Breast epithelium (tissue), 4 donors: ENCODE measurements at regions not wholly inside any gene's neighbourhood (a gene's known extent, or its start where the extent isn't known, plus 50 kb on each side); places are given as distances from the start of the nearest gene placed in this dataset.

Source experiments
- DNase-seq, 2 donors: peaks; one replicate each; pipeline ENCODE4 v3.0.0-alpha.2; 2019; ENCODE audit warnings: low spot score in 2 of 2
- H3K27ac ChIP-seq, 2 donors: fragments of 200-600 bp; sonication (generic) in 1 of 2; one replicate each; pipeline ENCODE4 v1.5.1; 2016 to 2019; ENCODE audit warnings: mild to moderate bottlenecking in 1 of 2
- H3K27me3 ChIP-seq, 2 donors: fragments of 200-600 bp; sonication (generic) in 1 of 2; one replicate each; pipeline versions ENCODE4 v1.5.1 to v1.6.0; 2017 to 2019; ENCODE audit warnings: control low read depth in 1 of 2, mild to moderate bottlenecking in 1 of 2
- H3K36me3 ChIP-seq: fragments of 200-600 bp; one replicate; pipeline ENCODE4 v1.5.1; 2019
- H3K4me1 ChIP-seq, 2 donors: fragments of 200-600 bp; sonication (generic); one replicate each; pipeline ENCODE4 v1.5.1; 2016 to 2019; ENCODE audit warnings: control low read depth in 1 of 2
- H3K4me3 ChIP-seq, 3 donors: fragments of 200-600 bp; sonication (generic); 1 replicate in 2 of 3; 2 replicates in 1 of 3; pipeline ENCODE4 v1.5.1; 2016 to 2019; ENCODE audit warnings: mild to moderate bottlenecking in 3 of 3, moderate library complexity in 2 of 3
- H3K9me3 ChIP-seq, 2 donors: fragments of 200-600 bp; sonication (generic) in 1 of 2; one replicate each; pipeline ENCODE4 v1.5.1; 2016 to 2019; ENCODE audit warnings: control low read depth in 1 of 2
- CTCF ChIP-seq, 3 donors: fragments of 450-650 bp; IDR thresholded peaks; one replicate each; pipeline ENCODE4 v1.5.1; 2016 to 2017; ENCODE audit warnings: antibody characterized with exemption in 3 of 3, mild to moderate bottlenecking in 3 of 3, moderate library complexity in 3 of 3
- POLR2A ChIP-seq: fragments of 450-650 bp; IDR thresholded peaks from one replicate; pipeline ENCODE4 v1.6.1; 2016; ENCODE audit warnings: antibody characterized with exemption, mild to moderate bottlenecking, moderate library complexity
- POLR2AphosphoS5 ChIP-seq, 3 donors: sonication (generic); formaldehyde crosslinking; IDR thresholded peaks; one replicate each; pipeline ENCODE4 v1.6.1; 2017; ENCODE audit warnings: antibody characterized with exemption in 3 of 3
- intact Hi-C: fragments of 100-400 bp; cut with DNase I; formaldehyde crosslinking; loops from one replicate; pipeline ENCODE4 v1.15.1; 2023; ENCODE audit warnings: low total_unique reads

- intact Hi-C loops: no loop called here
These were observed 795.4 kb upstream of the MGAT4C start for GRCh38 chr12:87051621-87052020.

GRCh38 chr12:87047691-87048090, 791.5 kb upstream of the MGAT4C start:
- intact Hi-C loops: no loop called here
- DNase-seq: no peak

More at GRCh38 chr12:87051621-87052020, 795.4 kb upstream of the MGAT4C start:
- TF ChIP-seq CTCF (IDR thresholded peaks at IDR 0.05): no peak
- no peaks in the 10 kb centered on the region for H3K9me3 ChIP-seq
- H3K4me3 ChIP-seq: no peak overlapping the region
- H3K27ac ChIP-seq: no peak overlapping the region
- H3K27me3 ChIP-seq: no peaks in the 10 kb centered on the region
- no peak for DNase-seq
- H3K4me1 ChIP-seq: no peaks in the 10 kb centered on the region
- no peaks in the 10 kb centered on the region for H3K36me3 ChIP-seq

GRCh38 chr12:87039536-87039935, 783.3 kb upstream of the MGAT4C start:
- Histone ChIP-seq H3K27me3 (no peaks in the 10 kb centered on the region), H3K27ac (no peak overlapping the region), H3K9me3 (no peaks in the 10 kb centered on the region), H3K4me3 (no peak overlapping the region), H3K36me3 (peaks cover 6% of the 10 kb centered on the region), H3K4me1 (no peaks in the 10 kb centered on the region)
- no peak for TF ChIP-seq POLR2AphosphoS5 (IDR thresholded peaks at IDR 0.05)
- no peak for TF ChIP-seq CTCF (IDR thresholded peaks at IDR 0.05)
- TF ChIP-seq POLR2A: no peak
- no peak for DNase-seq
- intact Hi-C loops: no loop called here

More at GRCh38 chr12:87047691-87048090, 791.5 kb upstream of the MGAT4C start:
- no peak for TF ChIP-seq POLR2A
- TF ChIP-seq POLR2AphosphoS5 (IDR thresholded peaks at IDR 0.05): no peak
- TF ChIP-seq CTCF (IDR thresholded peaks at IDR 0.05): no peak
- no peaks in the 10 kb centered on the region for H3K9me3 ChIP-seq
- H3K27ac ChIP-seq: no peak overlapping the region
- no peak overlapping the region for H3K4me3 ChIP-seq
- H3K27me3 ChIP-seq: no peaks in the 10 kb centered on the region
- H3K4me1 ChIP-seq: no peaks in the 10 kb centered on the region
- H3K36me3 ChIP-seq: no peaks in the 10 kb centered on the region

- Histone ChIP-seq H3K36me3 (peaks cover 6% of the 10 kb centered on the region), H3K4me3 (no peak overlapping the region), H3K27me3 (no peaks in the 10 kb centered on the region), H3K27ac (no peak overlapping the region), H3K4me1 (no peaks in the 10 kb centered on the region), H3K9me3 (no peaks in the 10 kb centered on the region)
- TF ChIP-seq POLR2A: no peak
- no peak for TF ChIP-seq POLR2AphosphoS5 (IDR thresholded peaks at IDR 0.05)
- no peak for TF ChIP-seq CTCF (IDR thresholded peaks at IDR 0.05)
- no peak for DNase-seq
- intact Hi-C loops: no loop called here
These were observed 781.9 kb upstream of the MGAT4C start for GRCh38 chr12:87038098-87038497.

- Histone ChIP-seq H3K4me1 (no peaks in the 10 kb centered on the region), H3K36me3 (no peaks in the 10 kb centered on the region), H3K27me3 (no peaks in the 10 kb centered on the region), H3K4me3 (no peak overlapping the region), H3K9me3 (no peaks in the 10 kb centered on the region), H3K27ac (no peak overlapping the region)
- TF ChIP-seq POLR2A (no peak), POLR2AphosphoS5 (IDR thresholded peaks at IDR 0.05) (no peak), CTCF (IDR thresholded peaks at IDR 0.05) (no peak)
- intact Hi-C loops: no loop called here
- no peak for DNase-seq
These were observed 769.8 kb upstream of the MGAT4C start for GRCh38 chr12:87025976-87026375.
